SU-DHL-6 (cell line): ENCODE measurements at regions not wholly inside any gene's neighbourhood (a gene's known extent, or its start where the extent isn't known, plus 50 kb on each side); places are given as distances from the start of the nearest gene placed in this dataset.

Source experiments
- CTCF ChIP-seq: fragments of 200-600 bp; sonication (generic); IDR thresholded peaks from one replicate; pipeline ENCODE4 v1.5.1; 2017; ENCODE audit warnings: antibody characterized with exemption, mild to moderate bottlenecking, low read length, moderate library complexity; ENCODE audit not compliant: insufficient read depth, poor library complexity, severe bottlenecking
- EZH2phosphoT487 ChIP-seq: fragments of 200-600 bp; sonication (generic), shearing (Covaris generic); conservative IDR thresholded peaks from 2 replicates; pipeline ENCODE4 v1.6.1; 2018; ENCODE audit warnings: mild to moderate bottlenecking, antibody characterized with exemption, low read length, moderate library complexity, mixed read lengths

DNA sequence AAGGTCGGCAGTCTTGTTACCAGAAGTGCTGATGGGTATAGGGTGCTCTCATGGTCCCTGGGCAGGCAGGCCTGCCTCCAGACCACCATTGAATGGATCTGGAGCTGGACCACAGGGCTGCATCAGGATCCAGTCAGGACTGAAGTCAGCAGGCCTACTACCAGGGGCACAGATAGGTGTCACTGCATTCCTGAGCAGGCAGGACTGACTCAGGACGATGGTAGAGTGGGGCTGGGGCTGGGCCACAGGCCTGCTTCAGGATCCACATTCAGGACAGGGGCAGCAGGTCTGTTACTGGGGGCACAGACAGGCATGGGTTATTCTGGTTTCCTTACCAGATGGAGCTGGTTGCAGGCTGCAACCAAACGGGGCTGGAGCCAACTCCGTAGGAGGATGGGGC, 51.4 kb upstream of the MAP3K4 start:
- TF ChIP-seq CTCF (no peak), EZH2phosphoT487 (no peak)
